NAMALWA (cell line): ENCODE measurements at regions not wholly inside any gene's neighbourhood (a gene's known extent, or its start where the extent isn't known, plus 50 kb on each side); places are given as distances from the start of the nearest gene placed in this dataset.
"Not testable (repeated sequence)": the region's sequence is repeated elsewhere in the genome, so short reads cannot be mapped to it uniquely, and the experiment has no call there.

Source experiments
- DNase-seq: peaks from one replicate; pipeline ENCODE4 v3.0.0-alpha.2; 2015; ENCODE audit warnings: low spot score

DNA sequence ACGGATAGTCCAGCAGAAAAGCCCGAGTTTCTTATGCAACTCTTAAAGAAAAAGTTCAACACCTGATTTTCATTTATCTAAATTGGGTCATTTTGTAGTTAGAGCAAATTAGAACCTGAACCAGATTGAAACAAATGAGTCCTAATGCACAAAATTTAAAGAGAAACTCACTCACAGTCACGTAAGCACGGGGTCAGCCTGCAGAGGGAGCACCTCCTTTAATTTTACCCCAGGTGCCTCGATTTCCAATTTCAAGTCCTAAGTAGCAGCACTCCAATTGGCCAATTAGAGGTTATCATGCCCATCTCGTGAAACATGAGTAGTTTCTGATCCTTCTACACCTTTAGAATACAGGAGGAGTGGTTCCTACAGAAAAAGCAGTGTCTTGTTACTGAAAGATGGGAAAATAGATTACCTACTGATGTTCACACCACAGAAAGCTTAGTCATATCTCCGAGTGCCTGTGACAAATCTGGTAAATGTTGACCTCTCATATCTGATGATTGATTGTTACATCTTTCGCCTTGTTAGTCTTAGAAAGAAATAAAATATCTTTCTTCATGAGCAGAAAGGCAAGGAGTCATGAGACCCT, 1929.8 kb upstream of the LRRTM1 start:
- peak; percentile 3 for DNase-seq

DNA sequence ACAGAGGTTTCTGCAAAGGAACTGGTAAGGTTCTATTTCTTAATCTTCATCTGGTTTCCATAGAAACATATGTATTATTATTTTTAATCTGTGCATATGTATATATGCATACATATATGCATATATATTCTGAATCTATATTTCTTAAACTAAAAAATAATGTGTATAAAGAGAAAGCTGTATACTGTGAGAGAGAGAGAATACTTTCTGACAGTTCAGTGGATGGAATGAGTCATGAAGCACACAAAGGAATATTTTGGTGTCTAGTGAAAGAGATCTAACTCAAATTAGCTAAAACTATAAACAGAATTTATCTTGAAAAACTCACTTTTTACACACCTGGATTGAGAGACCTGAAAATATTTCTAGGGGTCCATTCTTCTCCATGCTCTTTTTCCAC, 1929.3 kb upstream of the LRRTM1 start:
- no peak for DNase-seq

DNA sequence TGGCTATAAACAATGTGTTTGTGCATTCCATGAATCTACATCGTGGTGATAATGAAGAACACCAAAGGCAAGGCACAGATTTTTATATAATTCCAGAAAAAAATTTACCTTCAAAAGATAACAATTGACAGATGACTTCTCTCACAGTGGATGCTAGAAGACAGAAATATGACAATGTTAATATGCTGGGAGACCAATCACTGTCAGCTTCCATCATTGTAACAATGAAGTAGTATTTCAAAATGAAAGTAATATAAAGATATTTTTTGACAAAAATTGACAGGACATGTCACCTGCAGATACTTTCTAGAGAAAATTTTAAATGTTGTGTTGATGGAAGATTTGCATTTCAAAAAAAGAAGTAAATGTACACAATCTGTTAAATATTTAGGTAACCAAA, 1925.9 kb upstream of the LRRTM1 start:
- no peak for DNase-seq

DNA sequence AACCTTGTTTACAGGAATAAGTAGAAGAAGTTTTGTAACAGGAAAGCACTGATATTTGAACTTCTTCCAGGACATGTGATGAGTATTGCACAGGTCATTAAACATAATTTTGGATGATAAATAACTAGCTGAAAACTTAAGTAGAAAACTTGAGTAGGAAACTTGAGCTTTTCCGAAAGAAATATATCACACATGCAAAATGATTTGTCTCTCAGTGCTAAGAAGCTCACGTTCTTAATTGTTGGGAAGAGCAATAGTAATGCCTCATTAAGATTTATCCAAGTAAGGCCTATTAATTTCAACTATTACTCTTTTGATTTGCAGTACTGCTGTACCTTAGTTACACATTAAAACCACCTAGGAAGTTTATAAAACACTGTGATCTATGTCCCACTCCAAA, 1921.9 kb upstream of the LRRTM1 start:
- DNase-seq: no peak

DNA sequence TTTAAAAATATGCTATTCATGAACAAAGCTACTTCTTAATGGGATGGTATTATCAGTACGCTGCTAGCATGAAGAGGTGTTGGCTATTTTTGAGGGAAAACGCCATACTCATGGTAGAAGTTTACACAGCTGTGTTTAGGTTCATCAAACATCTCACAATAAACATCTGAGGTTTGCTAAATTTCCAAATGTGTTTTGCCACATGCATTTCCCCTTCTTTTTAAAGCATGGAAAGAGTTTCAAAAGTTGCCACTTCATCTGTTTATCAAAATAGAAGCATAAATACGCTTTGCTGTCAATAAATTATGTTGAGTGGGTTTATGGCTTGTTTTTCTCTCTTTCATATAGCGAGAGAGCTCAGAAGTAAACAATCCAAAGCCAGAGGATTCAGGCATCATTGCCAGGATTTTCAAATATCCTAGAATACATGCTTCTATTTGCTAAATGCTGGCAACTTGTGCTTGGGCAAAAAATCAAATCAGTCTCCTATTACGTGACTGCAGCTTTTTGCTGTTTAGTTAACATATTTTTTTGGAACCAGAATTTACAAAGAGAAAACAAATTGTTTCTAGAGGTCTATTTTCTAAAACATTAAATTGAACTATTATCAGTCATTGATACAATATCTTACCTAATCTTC, 1919.9 kb upstream of the LRRTM1 start:
- no peak for DNase-seq

DNA sequence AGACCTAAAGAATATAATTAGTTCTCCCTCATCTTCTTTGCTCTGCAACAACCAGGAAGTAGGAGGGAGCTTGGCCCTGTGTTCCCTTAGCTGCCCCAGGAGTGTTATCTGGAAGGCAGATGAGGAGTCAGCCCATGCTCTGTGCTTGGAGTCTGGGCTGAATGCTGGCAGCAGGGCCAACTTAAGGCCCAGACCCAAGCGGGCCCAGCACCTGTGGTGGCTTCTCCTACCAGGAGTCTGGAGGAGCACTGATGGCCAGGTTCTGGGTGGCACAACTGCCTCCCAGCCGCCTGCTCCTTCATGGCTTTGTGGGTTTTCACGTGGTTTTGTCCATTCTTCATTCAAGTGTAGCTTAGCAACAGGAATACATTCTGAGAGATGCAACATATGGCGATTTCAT, 1910.7 kb upstream of the LRRTM1 start:
- DNase-seq: no peak

DNA sequence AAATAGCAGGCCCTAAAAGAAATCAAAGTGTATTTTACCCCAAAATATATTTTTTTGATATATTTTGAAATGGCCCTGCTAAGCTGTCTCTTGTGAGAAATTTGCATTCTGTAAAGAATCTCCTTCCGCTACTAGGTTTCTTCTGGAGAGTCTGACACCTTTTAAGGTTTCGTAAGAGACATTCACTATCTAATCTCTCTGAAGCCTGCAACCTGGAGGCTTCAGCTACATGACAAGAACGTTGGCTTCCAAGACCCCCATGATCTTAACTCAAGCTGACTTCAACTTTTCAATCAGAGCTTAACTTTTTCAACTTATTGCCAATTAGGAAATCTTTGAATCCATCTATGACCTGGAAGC, 1894.9 kb upstream of the LRRTM1 start:
- no peak for DNase-seq

DNA sequence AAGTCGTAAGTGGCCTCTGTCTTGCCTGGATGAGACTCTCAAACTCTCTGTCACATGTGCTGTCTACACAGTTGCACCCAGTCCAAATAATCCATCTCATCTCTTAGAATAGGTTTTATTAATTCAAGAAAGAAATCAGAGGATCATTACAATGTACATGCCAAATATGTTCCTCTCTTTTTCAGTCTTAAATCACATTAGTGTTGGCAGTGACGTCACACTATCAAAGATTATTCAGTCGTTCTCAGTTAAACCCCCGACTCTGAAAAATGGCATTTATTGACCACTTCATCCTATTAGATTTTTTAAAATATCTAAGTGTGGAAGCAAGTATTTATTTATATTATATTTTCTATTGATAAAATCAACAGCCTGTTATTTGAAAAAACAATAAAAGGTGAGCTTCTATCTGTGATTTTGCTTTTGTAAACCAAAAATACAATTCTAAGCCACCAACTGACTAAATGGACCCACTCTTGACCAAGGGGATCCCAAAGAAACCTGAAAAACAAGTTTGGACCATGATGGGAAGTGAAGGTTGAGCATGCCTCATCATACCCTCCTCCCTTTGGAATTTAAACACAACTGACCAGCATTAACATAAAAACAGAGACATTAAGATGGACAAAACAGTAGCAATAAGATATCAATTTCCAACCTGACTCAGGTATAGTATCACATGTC, 1894.4 kb upstream of the LRRTM1 start:
- no peak for DNase-seq

DNA sequence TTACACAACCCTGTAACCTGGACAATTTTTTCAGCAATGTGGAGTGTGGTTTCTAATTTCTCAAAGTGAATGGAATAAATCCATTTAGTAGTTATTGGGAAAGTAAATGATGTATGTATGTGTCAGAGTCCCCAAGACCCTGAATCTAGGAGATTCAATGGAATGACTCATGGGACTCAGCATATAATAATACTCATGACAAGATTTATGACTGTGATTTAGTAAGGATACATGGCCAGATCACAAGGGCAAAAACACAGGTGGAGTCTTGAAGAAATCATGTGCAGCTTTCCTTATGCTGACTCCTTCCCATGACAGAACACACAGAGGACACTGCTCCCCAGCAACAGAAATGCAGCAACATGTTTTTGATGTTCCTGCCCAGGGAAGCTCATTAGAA, 1877.7 kb upstream of the LRRTM1 start:
- no peak for DNase-seq

DNA sequence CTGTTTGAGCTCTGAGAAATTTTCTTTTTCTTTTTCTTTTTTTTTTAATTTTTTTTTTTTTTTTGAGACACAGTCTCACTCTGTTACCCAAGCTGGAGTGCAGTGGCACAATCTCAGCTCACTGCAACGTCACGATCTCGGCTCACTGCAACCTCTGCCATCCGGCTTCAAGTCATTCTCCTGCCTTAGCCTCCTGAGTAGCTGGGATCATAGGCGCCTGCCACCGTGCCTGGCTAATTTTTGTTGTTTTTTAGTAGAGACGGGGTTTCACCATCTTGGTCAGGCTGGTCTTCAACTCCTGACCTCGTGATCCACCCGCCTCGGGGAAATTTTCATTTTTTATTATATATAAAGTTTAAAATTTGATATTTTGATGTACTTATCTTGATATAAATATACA, 1870.7 kb upstream of the LRRTM1 start:
- DNase-seq: not testable (repeated sequence)

DNA sequence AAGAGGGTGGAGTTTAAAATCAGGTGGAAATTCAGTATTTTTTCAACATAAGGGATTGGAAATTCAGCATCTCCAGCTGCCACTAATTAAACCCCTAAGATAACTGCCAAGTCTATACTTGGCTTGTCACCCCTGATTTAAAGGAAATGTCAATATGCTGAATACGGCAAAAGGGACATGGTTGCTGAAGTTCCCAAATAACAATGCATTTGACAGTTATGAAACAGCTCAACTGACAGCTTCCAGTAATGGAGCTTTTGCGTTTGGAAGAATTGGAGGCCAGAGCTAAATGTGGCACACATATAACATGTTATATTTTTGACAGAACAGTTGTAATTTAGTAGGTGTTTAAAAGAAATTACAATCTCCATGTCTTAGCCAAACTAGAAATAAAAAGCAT, 1867.9 kb upstream of the LRRTM1 start:
- DNase-seq: no peak

DNA sequence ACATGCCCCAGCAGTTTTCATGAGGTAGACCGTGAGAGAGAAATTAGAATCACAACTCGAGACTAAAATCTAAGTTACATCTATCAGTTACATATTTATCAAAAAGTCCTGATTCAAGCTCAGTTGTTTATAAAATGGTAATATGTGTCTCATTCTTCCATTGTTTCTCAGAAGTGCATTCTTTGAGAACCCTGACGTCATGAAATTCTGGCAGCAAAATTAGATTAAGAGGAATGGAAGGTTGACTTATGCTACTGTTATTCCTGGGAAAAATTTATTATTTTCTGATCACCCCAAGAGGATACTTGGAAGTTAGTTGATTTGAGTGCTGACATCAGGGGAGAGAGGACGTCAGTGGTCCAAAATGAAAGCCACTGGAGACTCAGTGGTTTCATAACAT, 1864.8 kb upstream of the LRRTM1 start:
- no peak for DNase-seq

DNA sequence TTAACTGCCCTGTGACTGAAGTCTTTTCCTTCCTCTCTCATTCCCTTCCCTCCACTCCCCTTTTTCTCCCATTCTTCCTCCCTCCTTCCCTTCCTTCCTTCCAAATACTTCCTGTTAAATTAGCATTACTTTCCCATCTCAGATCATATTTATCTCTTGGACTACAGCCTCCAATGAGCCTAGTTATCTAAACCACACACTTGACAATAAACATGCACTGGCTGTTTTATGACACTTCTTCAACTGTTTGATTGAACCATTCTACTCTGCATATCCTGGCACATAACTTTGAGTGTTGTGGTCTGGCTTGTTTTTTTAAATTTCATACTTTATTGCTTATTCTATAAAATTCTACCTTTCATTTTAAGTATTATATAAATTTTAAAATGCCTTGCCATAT, 1860.8 kb upstream of the LRRTM1 start:
- no peak for DNase-seq

DNA sequence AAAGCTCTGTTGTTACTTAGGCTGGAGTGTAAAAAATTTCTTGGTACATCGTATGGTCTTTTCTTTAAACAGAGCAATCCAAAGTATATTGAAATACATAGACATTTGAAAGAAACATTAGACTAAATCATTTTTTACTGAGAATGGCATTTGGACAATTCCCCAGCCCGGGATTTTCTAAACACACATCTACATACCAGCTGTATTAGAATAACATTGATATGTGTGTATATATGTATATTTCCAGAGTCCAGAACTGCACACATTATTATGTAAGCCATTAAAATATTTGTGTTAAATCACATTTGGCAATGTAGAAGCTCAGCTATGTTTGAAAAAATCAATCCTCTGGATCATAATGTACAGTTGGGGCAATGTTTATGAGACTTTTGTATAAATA, 1853.6 kb upstream of the LRRTM1 start:
- no peak for DNase-seq

DNA sequence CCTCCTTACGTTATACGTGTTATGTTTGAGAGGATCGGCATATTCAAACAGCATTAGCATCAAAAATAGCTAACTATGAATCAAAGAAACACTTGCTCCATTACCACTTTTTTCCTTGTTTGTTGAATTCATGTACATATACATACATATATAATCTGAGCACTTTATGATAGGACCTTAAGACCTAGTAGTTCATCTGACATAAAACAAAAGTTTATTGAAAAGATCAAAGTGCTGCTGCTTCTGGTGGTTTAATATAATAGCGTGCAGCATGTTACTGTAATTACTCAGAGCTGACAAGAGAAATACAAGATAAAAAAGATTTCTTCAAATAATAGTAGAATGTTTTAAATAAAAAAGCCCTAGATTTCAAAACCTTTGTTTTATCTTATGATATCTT, 1850.9 kb upstream of the LRRTM1 start:
- no peak for DNase-seq

DNA sequence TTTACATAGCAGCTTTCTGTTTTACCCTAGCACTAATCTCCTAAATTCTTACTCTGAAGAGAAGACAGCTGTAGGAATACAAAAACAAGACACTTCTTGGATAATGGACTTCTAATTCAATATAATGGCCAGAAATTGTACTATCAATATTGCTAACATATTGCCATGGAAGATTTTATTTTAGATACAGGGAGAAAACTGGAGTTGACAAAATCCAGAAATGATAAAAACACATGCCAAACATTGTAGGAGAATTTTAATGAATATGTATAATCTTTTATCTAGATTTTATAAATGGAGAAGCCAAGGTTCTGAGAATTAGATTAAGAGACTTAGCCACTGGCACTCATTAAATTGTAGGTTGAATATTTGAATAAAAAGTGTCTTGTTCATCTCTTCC, 1838.8 kb upstream of the LRRTM1 start:
- DNase-seq: no peak

DNA sequence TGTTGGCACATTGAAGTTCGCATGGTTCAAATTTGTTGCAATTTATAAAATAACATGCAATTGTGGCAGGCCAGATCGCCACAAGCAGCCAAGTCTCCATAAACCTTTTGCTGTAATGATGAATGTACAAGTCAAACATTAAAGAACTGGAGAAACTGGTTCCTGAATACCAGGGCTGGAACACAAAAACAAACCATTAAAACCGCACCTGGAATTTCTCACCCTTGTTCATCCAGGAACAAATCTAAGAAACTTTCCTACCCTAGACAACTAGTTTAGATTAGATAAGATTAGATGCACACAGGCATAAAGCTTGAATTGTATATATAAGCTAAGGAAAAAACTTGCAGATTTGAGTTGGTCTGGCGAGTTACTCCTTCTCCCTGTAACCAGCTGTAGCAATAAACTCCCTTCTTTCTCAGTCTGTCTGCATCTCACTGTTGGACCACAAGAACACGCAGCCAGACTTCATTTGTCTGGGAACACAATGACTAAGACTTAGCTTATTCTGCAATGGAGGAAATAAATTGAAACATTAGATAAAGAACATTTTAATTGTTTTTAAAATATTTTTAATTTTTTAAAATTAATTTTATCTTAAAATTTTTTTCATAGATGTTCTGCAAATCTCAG, 1835.5 kb upstream of the LRRTM1 start:
- no peak for DNase-seq

DNA sequence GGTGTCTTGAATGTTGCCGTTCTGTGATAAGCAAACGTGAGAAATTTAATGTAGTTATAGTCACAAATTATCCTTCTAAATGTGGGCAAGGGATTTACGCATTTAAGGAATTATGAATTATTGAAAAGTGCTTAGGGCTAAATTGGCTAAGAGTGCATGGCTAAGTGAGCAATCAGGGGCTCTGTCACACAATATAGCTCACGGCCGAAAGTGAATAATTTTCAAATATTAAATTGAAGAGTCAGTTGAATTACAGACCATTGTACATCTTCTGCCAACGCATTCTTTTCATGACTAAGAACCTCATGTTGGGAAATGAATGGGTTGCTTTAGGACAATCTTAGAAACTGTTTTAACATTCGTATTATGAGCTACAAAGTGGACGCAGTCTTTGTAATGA, 1832.9 kb upstream of the LRRTM1 start:
- no peak for DNase-seq

DNA sequence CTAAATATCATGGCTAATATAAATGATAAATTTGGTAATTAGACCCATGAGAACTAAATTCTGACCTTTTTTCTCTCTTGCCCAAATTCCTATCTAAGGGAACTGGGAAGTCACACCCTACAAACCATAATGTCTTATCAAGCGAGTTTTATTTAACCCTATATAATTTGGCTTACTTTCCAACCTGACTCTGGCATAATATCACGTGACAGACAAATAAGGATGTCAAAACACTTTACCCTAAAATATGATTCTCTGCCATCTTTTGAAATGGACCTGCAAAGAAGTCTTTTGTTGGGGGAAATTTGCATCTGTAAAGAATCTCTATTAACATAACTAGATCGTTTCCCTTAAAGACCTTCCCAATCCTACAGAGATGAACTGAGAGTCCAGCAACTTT, 1823.5 kb upstream of the LRRTM1 start:
- no peak for DNase-seq

DNA sequence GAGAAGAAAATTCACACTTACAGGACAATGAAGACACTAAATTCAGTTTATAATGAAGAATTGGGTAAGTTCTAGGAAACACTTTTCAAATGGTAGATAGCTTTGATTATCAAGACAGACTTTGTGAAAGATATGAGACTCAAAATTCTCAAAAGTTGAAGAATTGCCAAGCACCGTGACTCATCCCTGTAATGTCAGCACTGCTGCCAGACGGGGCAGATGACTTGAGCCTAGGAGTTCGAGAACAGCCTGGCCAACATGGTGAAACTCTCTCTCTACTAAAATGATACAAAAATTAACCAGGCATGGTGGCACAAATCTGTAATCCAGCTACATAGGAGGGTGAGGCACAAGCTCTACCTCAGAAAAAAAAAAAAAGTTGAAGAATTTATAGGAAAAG, 1820.1 kb upstream of the LRRTM1 start:
- DNase-seq: no peak

DNA sequence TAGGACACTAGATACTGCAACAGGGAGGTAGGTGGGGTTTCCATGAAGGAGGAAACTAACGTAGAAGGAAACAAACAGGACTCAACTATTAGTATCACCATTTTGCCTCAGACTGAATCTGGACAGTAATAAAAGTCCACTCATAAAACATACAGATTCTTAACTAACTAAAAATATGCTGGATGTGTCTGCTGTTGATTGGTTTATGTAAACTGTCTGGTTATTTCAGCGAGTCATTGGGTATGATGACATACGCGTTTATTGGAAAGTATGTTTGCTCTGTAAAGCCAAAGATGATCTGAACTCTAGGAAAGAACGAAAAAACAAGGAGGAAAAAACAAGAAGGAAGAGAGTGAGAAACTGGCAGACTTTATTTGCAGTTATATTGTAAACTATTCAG, 1816.1 kb upstream of the LRRTM1 start:
- no peak for DNase-seq

DNA sequence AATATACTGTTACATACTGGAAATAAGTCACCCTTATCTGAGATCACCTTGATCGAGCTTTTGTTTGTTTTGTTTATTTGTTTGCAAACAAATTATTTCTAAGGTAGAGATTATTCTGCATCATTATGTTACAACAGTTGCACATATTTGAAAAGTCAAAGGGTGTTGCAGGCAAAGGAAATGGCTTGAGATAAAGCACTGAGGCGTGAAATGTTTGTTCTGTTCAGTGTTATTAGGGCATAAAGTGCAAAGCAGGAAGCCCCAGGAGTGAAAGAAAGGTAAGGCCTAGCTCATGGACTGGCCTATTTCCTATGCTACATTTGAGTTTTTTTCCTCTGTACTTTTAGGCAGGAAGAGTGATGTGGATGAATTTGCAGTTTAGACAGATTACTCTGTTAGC, 1815.6 kb upstream of the LRRTM1 start:
- no peak for DNase-seq

DNA sequence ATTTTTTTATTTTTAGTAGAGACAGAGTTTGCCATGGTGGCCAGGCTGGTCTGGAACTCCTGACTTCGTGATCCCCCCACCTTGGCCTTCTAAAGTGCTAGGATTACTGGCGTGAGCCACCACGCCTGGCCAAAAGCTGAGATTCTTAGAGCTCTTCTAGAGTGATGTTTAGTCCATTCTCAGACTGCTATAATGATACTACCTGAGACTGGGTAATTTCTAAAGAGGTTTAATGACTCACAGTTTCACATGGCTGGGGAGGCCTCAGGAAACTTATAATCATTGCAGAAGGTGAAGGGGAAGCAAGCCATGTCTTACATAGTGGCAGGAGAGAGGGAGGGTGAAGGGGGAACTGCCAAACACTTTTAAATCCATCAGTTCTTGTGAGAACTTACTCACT, 1804.9 kb upstream of the LRRTM1 start:
- no peak for DNase-seq

DNA sequence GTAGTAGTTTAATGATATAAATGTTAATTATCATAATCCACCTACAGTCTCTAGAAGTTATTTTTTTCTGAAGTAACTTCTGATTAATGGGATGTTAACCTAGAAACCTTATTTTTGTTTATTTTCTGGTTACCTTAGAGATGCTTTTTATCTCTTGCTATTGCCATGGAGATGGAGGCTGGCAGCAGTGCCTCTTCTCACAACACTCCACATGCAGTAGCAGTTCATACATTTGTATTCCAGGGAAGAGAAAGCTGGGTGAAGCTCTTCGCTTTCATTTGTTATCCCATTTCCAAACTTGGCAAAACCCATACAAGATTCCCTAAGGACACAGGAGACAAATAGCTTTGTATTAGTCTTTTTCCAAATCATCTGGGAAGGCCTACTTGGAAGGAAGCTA, 1794.1 kb upstream of the LRRTM1 start:
- DNase-seq: no peak
